CD4-positive, CD25-positive, alpha-beta regulatory T cell (primary cell): ENCODE measurements at regions not wholly inside any gene's neighbourhood (a gene's known extent, or its start where the extent isn't known, plus 50 kb on each side); places are given as distances from the start of the nearest gene placed in this dataset.
"Not testable (repeated sequence)": the region's sequence is repeated elsewhere in the genome, so short reads cannot be mapped to it uniquely, and the experiment has no call there.

Source experiments
- ATAC-seq, 2 donors: fragments of 150-1000 bp; cut with Tn5 transposase; one replicate each; pipeline ENCODE4 v1.10.0; 2021; ENCODE audit warnings: low read depth in 2 of 2, moderate number of reproducible peaks in 2 of 2, moderate library complexity in 1 of 2
- DNase-seq, 3 donors: peaks; one replicate each; pipeline versions ENCODE4 v3.0.0 to v3.0.0-alpha.2; 2012 to 2022; ENCODE audit warnings: mixed read lengths in 1 of 3
- H3K27ac ChIP-seq: one replicate; pipeline ENCODE4 v1.7.0; 2013; ENCODE audit warnings: mild to moderate bottlenecking, low read length; ENCODE audit not compliant: insufficient read depth, poor library complexity, severe bottlenecking
- H3K27me3 ChIP-seq: one replicate; pipeline ENCODE4 v1.7.0; 2013; ENCODE audit warnings: low read length; ENCODE audit not compliant: control insufficient read depth, insufficient read depth
- H3K36me3 ChIP-seq: one replicate; pipeline ENCODE4 v1.7.0; 2013; ENCODE audit warnings: mild to moderate bottlenecking, low read length, moderate library complexity; ENCODE audit not compliant: control insufficient read depth, insufficient read depth
- H3K4me1 ChIP-seq: 2 replicates; pipeline ENCODE4 v1.7.0; 2013; ENCODE audit warnings: mild to moderate bottlenecking, low read length; ENCODE audit not compliant: insufficient read depth, control insufficient read depth, poor library complexity, severe bottlenecking
- H3K4me3 ChIP-seq: one replicate; pipeline ENCODE4 v1.7.0; 2013; ENCODE audit warnings: low read depth, mild to moderate bottlenecking, low read length, moderate library complexity
- H3K9me3 ChIP-seq, 2 experiments: 1 replicate in 1 of 2; 2 replicates in 1 of 2; pipeline ENCODE4 v1.7.0; 2013; ENCODE audit warnings: low read length in 2 of 2, mild to moderate bottlenecking in 1 of 2, moderate library complexity in 1 of 2; ENCODE audit not compliant: control insufficient read depth in 2 of 2
- H3K27ac Mint-ChIP-seq, 3 donors: one replicate each; pipeline ENCODE4 v1.8.0; 2020 to 2022; ENCODE audit warnings: mild to moderate bottlenecking in 3 of 3, mixed read lengths in 3 of 3, moderate library complexity in 2 of 3
- H3K27me3 Mint-ChIP-seq: one replicate; pipeline ENCODE4 v1.8.0; 2022; ENCODE audit warnings: mild to moderate bottlenecking, mixed read lengths
- H3K36me3 Mint-ChIP-seq: one replicate; pipeline ENCODE4 v1.8.0; 2020; ENCODE audit warnings: mixed read lengths
- H3K4me1 Mint-ChIP-seq, 4 donors: one replicate each; pipeline ENCODE4 v1.8.0; 2020 to 2022; ENCODE audit warnings: mixed read lengths in 4 of 4, mild to moderate bottlenecking in 1 of 4
- H3K4me3 Mint-ChIP-seq, 4 donors: one replicate each; pipeline ENCODE4 v1.8.0; 2020 to 2022; ENCODE audit warnings: mild to moderate bottlenecking in 4 of 4, mixed read lengths in 4 of 4, moderate library complexity in 3 of 4
- H3K9me3 Mint-ChIP-seq, 7 donors: one replicate each; pipeline ENCODE4 v1.8.0; 2020 to 2022; ENCODE audit warnings: mixed read lengths in 7 of 7, mild to moderate bottlenecking in 3 of 7, moderate library complexity in 2 of 7

- DNase-seq (no peak), ATAC-seq (no peak)
- peaks cover 0 to 1% (median 0%) of the 10 kb centered on the region in 7 donors for H3K9me3 Mint-ChIP-seq
- H3K4me3 Mint-ChIP-seq = no peak overlapping the region
- no peaks in the 10 kb centered on the region for H3K9me3 ChIP-seq
- no peaks in the 10 kb centered on the region for H3K27me3 ChIP-seq
- H3K27ac ChIP-seq = no peak overlapping the region
- H3K27me3 Mint-ChIP-seq = no peaks in the 10 kb centered on the region
- no peak overlapping the region for H3K27ac Mint-ChIP-seq
- H3K4me1 ChIP-seq = no peaks in the 10 kb centered on the region
- H3K4me3 ChIP-seq = no peak overlapping the region
- no peaks in the 10 kb centered on the region for H3K36me3 Mint-ChIP-seq
- H3K36me3 ChIP-seq = no peaks in the 10 kb centered on the region
- H3K4me1 Mint-ChIP-seq = no peaks in the 10 kb centered on the region
Observed at GRCh38 chr10:45241865-45242520, 73.4 kb downstream of the OR13A1 start.

- Histone ChIP-seq H3K4me1 (no peaks in the 10 kb centered on the region), H3K36me3 (no peaks in the 10 kb centered on the region)
Observed at GRCh38 chr10:45243261-45243660, 72.1 kb downstream of the OR13A1 start.

GRCh38 chr10:45246522-45246921, 68.9 kb downstream of the OR13A1 start:
- Mint-ChIP-seq H3K27ac (peak overlapping the region in 1 of 3 donors; percentile 9), H3K4me3 (no peak overlapping the region), H3K27me3 (peaks cover 19% of the 10 kb centered on the region), H3K9me3 (peaks cover 0 to 1% (median 0%) of the 10 kb centered on the region in 7 donors), H3K36me3 (no peaks in the 10 kb centered on the region), H3K4me1 (peaks cover 0 to 4% (median 0%) of the 10 kb centered on the region in 4 donors)
- Histone ChIP-seq H3K27ac (no peak overlapping the region), H3K4me1 (no peaks in the 10 kb centered on the region), H3K9me3 (no peaks in the 10 kb centered on the region), H3K36me3 (no peaks in the 10 kb centered on the region), H3K4me3 (no peak overlapping the region), H3K27me3 (no peaks in the 10 kb centered on the region)
- ATAC-seq (no peak), DNase-seq (no peak)

More at GRCh38 chr10:45243261-45243660, 72.1 kb downstream of the OR13A1 start:
- no peak overlapping the region for H3K27ac ChIP-seq
- ATAC-seq (no peak), DNase-seq (no peak)
- no peaks in the 10 kb centered on the region for H3K9me3 ChIP-seq
- Mint-ChIP-seq H3K27me3 (no peaks in the 10 kb centered on the region), H3K36me3 (no peaks in the 10 kb centered on the region), H3K27ac (no peak overlapping the region), H3K4me3 (no peak overlapping the region), H3K9me3 (peaks cover 0 to 1% (median 0%) of the 10 kb centered on the region in 7 donors), H3K4me1 (no peaks in the 10 kb centered on the region)
- no peaks in the 10 kb centered on the region for H3K27me3 ChIP-seq
- no peak overlapping the region for H3K4me3 ChIP-seq

- peaks cover 0 to 4% (median 0%) of the 10 kb centered on the region in 4 donors for H3K4me1 Mint-ChIP-seq
- H3K36me3 Mint-ChIP-seq = no peaks in the 10 kb centered on the region
- H3K27me3 Mint-ChIP-seq = peaks cover 19% of the 10 kb centered on the region
- no peaks in the 10 kb centered on the region for H3K36me3 ChIP-seq
- no peak for ATAC-seq
- no peak overlapping the region for H3K4me3 ChIP-seq
- peak in 2 of 3 donors; percentile 46 to 64 for DNase-seq
- H3K27ac Mint-ChIP-seq = peak overlapping the region in 1 of 3 donors; percentile 43
- no peaks in the 10 kb centered on the region for H3K27me3 ChIP-seq
- no peak overlapping the region for H3K4me3 Mint-ChIP-seq
- no peaks in the 10 kb centered on the region for H3K9me3 Mint-ChIP-seq
- no peaks in the 10 kb centered on the region for H3K4me1 ChIP-seq
- no peaks in the 10 kb centered on the region for H3K9me3 ChIP-seq
- H3K27ac ChIP-seq = no peak overlapping the region
Observed at GRCh38 chr10:45249978-45250693, 65.3 kb downstream of the OR13A1 start.

GRCh38 chr10:45250694-45251075, 64.7 kb downstream of the OR13A1 start:
- not testable (repeated sequence) for H3K9me3 Mint-ChIP-seq, DNase-seq, H3K36me3 ChIP-seq, H3K4me3 Mint-ChIP-seq, H3K27ac Mint-ChIP-seq, H3K4me1 ChIP-seq, H3K27ac ChIP-seq, H3K36me3 Mint-ChIP-seq, H3K4me1 Mint-ChIP-seq, H3K4me3 ChIP-seq, H3K9me3 ChIP-seq, ATAC-seq, H3K27me3 ChIP-seq
- H3K27me3 Mint-ChIP-seq = peaks cover 22% of the 10 kb centered on the region
